SK-N-SH (cell line): ENCODE measurements at regions not wholly inside any gene's neighbourhood (a gene's known extent, or its start where the extent isn't known, plus 50 kb on each side); places are given as distances from the start of the nearest gene placed in this dataset.

Source experiments
- CTCF ChIA-PET: fragments of 300-600, 350-600 bp; formaldehyde crosslinking; extraction: SDS; loops from one replicate; lab custom pipeline; 2021; lab: Yijun Ruan, JAX
- POLR2A ChIA-PET: fragments of 350-600 bp; sonication (Branson Sonifier 250); formaldehyde crosslinking; extraction: SDS; loops from one replicate; lab custom pipeline; 2020; ENCODE audit warnings: antibody characterized with exemption, inconsistent platforms; lab: Yijun Ruan, JAX
- DNase-seq: peaks from one replicate; pipeline ENCODE4 v3.0.0; 2012
- H2AFZ ChIP-seq: fragments of 200-600 bp; sonication (generic); 2 replicates; pipeline ENCODE4 v1.8.1; 2016; ENCODE audit warnings: antibody characterized with exemption, mild to moderate bottlenecking, low read depth
- H3F3A ChIP-seq: fragments of 200-600 bp; sonication (generic); replicated peaks from 2 replicates; pipeline ENCODE3; 2016; ENCODE audit warnings: antibody characterized with exemption, mild to moderate bottlenecking; ENCODE audit not compliant: insufficient read depth
- H3K27ac ChIP-seq, 2 experiments: fragments of 200-500 bp in 1 of 2; fragments of 200-600 bp in 1 of 2; sonication (Bioruptor generic) in 1 of 2; sonication (generic), shearing (Covaris generic) in 1 of 2; 2 replicates each; pipeline versions ENCODE4 v1.5.1 to v1.6.1; 2014 to 2016; ENCODE audit warnings: low read depth in 2 of 2, inconsistent platforms in 1 of 2, low read length in 1 of 2, mild to moderate bottlenecking in 1 of 2, mixed read lengths in 1 of 2
- H3K27me3 ChIP-seq: fragments of 200-600 bp; sonication (generic), shearing (Covaris generic); 2 replicates; pipeline ENCODE4 v1.6.1; 2016; ENCODE audit warnings: mixed run types; ENCODE audit not compliant: insufficient read depth
- H3K36me3 ChIP-seq, 2 experiments: fragments of 200-500 bp in 1 of 2; fragments of 200-600 bp in 1 of 2; sonication (Bioruptor generic) in 1 of 2; sonication (generic) in 1 of 2; replicated peaks in 1 of 2; 2 replicates each; pipeline versions ENCODE3 to v1.5.1; 2014 to 2016; ENCODE audit warnings: low read length in 1 of 2, mild to moderate bottlenecking in 1 of 2; ENCODE audit not compliant: insufficient read depth in 2 of 2, control insufficient read depth in 1 of 2
- H3K4me1 ChIP-seq, 2 experiments: fragments of 200-500 bp in 1 of 2; fragments of 200-600 bp in 1 of 2; sonication (Bioruptor generic) in 1 of 2; sonication (generic), shearing (Covaris generic) in 1 of 2; 2 replicates each; pipeline versions ENCODE4 v1.5.1 to v1.6.1; 2014 to 2016; ENCODE audit warnings: low read depth in 1 of 2, low read length in 1 of 2, mixed run types in 1 of 2; ENCODE audit not compliant: insufficient read depth in 2 of 2, control insufficient read depth in 1 of 2
- H3K4me2 ChIP-seq: fragments of 200-600 bp; sonication (generic), shearing (Covaris generic); 2 replicates; pipeline ENCODE4 v1.6.1; 2017; ENCODE audit warnings: mixed run types
- H3K4me3 ChIP-seq, 2 experiments: fragments of 200-500 bp in 1 of 2; fragments of 200-600 bp in 1 of 2; sonication (Bioruptor generic) in 1 of 2; sonication (generic), shearing (Covaris generic) in 1 of 2; 2 replicates each; pipeline versions ENCODE4 v1.5.1 to v1.8.1; 2014 to 2016; ENCODE audit warnings: low read depth in 2 of 2, inconsistent platforms in 1 of 2, low read length in 1 of 2, mild to moderate bottlenecking in 1 of 2, mixed read lengths in 1 of 2, moderate library complexity in 1 of 2
- H3K79me2 ChIP-seq: fragments of 200-600 bp; sonication (generic); 2 replicates; pipeline ENCODE4 v1.8.1; 2017; ENCODE audit warnings: mild to moderate bottlenecking; ENCODE audit not compliant: insufficient read depth
- H3K9ac ChIP-seq: fragments of 200-600 bp; sonication (generic); 2 replicates; pipeline ENCODE4 v1.6.1; 2017; ENCODE audit warnings: mixed run types
- H3K9me2 ChIP-seq: fragments of 200-600 bp; sonication (generic); 2 replicates; pipeline ENCODE4 v1.6.1; 2017; ENCODE audit warnings: mixed run types
- H3K9me3 ChIP-seq: fragments of 200-600 bp; sonication (generic); 2 replicates; pipeline ENCODE4 v1.6.1; 2017; ENCODE audit warnings: mixed run types, mild to moderate bottlenecking, moderate library complexity
- H4K20me1 ChIP-seq: fragments of 200-600 bp; sonication (generic); 2 replicates; pipeline ENCODE4 v1.6.1; 2017; ENCODE audit warnings: mild to moderate bottlenecking, mixed run types; ENCODE audit not compliant: insufficient read depth
- CTCF ChIP-seq: fragments of 200-600 bp; sonication (generic); IDR thresholded peaks from 2 replicates; pipeline ENCODE4 v1.6.1; 2017; ENCODE audit warnings: antibody characterized with exemption, mild to moderate bottlenecking, moderate library complexity
- ELF1 ChIP-seq: IDR thresholded peaks from 2 replicates; pipeline ENCODE4 v1.4.0; 2012
- FOSL2 ChIP-seq: IDR thresholded peaks from 2 replicates; pipeline ENCODE4 v1.4.0; 2012; ENCODE audit warnings: low read depth, mild to moderate bottlenecking, moderate library complexity, borderline replicate concordance
- FOXJ3 ChIP-seq: sonication (generic); formaldehyde crosslinking; IDR thresholded peaks from 2 replicates; pipeline ENCODE4 v1.5.1; 2020; ENCODE audit warnings: mild to moderate bottlenecking, missing genetic modification reagents
- GABPA ChIP-seq: IDR thresholded peaks from 2 replicates; pipeline ENCODE4 v1.4.0; 2012; ENCODE audit warnings: low read depth, mild to moderate bottlenecking
- GATA2 ChIP-seq: sonication (generic); formaldehyde crosslinking; IDR thresholded peaks from 2 replicates; pipeline ENCODE4 v1.5.0; 2020; ENCODE audit warnings: mild to moderate bottlenecking, missing genetic modification reagents
- IRF3 ChIP-seq: fragments of 150-350 bp; IDR thresholded peaks from 2 replicates; pipeline ENCODE4 v1.6.1; 2016; ENCODE audit warnings: mild to moderate bottlenecking, low read depth, low read length
- JUND ChIP-seq: IDR thresholded peaks from 2 replicates; pipeline ENCODE4 v1.4.0; 2012
- MAX ChIP-seq: IDR thresholded peaks from 2 replicates; pipeline ENCODE4 v1.4.0; 2012; ENCODE audit warnings: low read depth
- MEF2A ChIP-seq: IDR thresholded peaks from 2 replicates; pipeline ENCODE4 v1.4.0; 2012; ENCODE audit warnings: low read depth, borderline replicate concordance
- NFIC ChIP-seq: IDR thresholded peaks from 2 replicates; pipeline ENCODE4 v1.4.0; 2012; ENCODE audit warnings: borderline replicate concordance
- PBX3 ChIP-seq: IDR thresholded peaks from 2 replicates; pipeline ENCODE4; 2012
- POLR2AphosphoS5 ChIP-seq: IDR thresholded peaks from 2 replicates; pipeline ENCODE4 v1.6.1; 2012; ENCODE audit warnings: low read depth, low read length
- RCOR1 ChIP-seq: fragments of 150-350 bp; IDR thresholded peaks from 2 replicates; pipeline ENCODE4 v1.6.1; 2017; ENCODE audit warnings: antibody characterized with exemption, low read length
- SMC3 ChIP-seq: IDR thresholded peaks from 2 replicates; pipeline ENCODE4 v1.6.1; 2012; ENCODE audit warnings: low read depth, low read length, improper control_type of control experiment
- TCF12 ChIP-seq: IDR thresholded peaks from 2 replicates; pipeline ENCODE4 v1.4.0; 2012
- USF1 ChIP-seq: IDR thresholded peaks from 2 replicates; pipeline ENCODE4 v1.4.0; 2012; ENCODE audit warnings: low read depth, borderline replicate concordance
- USF2 ChIP-seq: fragments of 150-350 bp; IDR thresholded peaks from 2 replicates; pipeline ENCODE4 v1.6.1; 2017; ENCODE audit warnings: antibody characterized with exemption, low read length, low read depth, borderline replicate concordance
- YY1 ChIP-seq: IDR thresholded peaks from 2 replicates; pipeline ENCODE4 v1.4.0; 2012; ENCODE audit warnings: low read depth, mild to moderate bottlenecking
- WGBS: methylation state at CpG from one replicate; pipeline ENCODE4 v1.1.6; 2017; ENCODE audit warnings: low lambda C conversion rate; 5-methylcytosine and 5-hydroxymethylcytosine counted together

GRCh38 chr5:145543968-145544367, 291.2 kb downstream of the PRELID2 start:
- ChIA-PET POLR2A (no interaction called here), CTCF (interaction anchor here (0.6 kb wide), 1 partner anchor 307 kb away, joined by 3 read pairs; no protein-coding TSS in a partner anchor)
- no peaks in the 10 kb centered on the region for H3K27me3 ChIP-seq
- no peaks in the 10 kb centered on the region for H3F3A ChIP-seq
- TF ChIP-seq ELF1 (no peak), CTCF (no peak), GATA2 (CRISPR knock-in tag) (no peak), IRF3 (no peak), YY1 (no peak), MAX (no peak), RCOR1 (no peak), POLR2AphosphoS5 (no peak), GABPA (no peak), TCF12 (no peak)
- no peak overlapping the region for H3K9ac ChIP-seq
- no peak overlapping the region for H3K4me2 ChIP-seq
- peaks cover 0 to 4% of the 10 kb centered on the region in 2 experiments; a peak in 1 of 4 replicates for H3K4me1 ChIP-seq
- H2AFZ ChIP-seq, result no peak overlapping the region
- H3K9me3 ChIP-seq, result no peaks in the 10 kb centered on the region
- H3K36me3 ChIP-seq, result no peaks in the 10 kb centered on the region
- H3K4me3 ChIP-seq, result no peak overlapping the region
- H3K9me2 ChIP-seq, result no peaks in the 10 kb centered on the region
- DNase-seq, result no peak
- no peak overlapping the region for H3K27ac ChIP-seq
- H3K79me2 ChIP-seq, result no peaks in the 10 kb centered on the region
- H4K20me1 ChIP-seq, result no peaks in the 10 kb centered on the region
- 89% methylated on average over 3 of the region's 3 CpGs for WGBS

- no peaks in the 10 kb centered on the region for H3F3A ChIP-seq
These were observed 294.8 kb downstream of the PRELID2 start for GRCh38 chr5:145540375-145540774.

More at GRCh38 chr5:145540375-145540774, 294.8 kb downstream of the PRELID2 start:
- Histone ChIP-seq H3K9ac (no peak overlapping the region), H3K36me3 (no peaks in the 10 kb centered on the region), H3K79me2 (no peaks in the 10 kb centered on the region), H4K20me1 (no peaks in the 10 kb centered on the region), H3K9me3 (peaks cover 5% of the 10 kb centered on the region; the same call in 1 of the 2 replicates), H3K27ac (no peak overlapping the region), H2AFZ (no peak overlapping the region; the same call in 1 of the 2 replicates), H3K4me3 (no peak overlapping the region), H3K9me2 (no peaks in the 10 kb centered on the region), H3K4me2 (no peak overlapping the region), H3K4me1 (no peaks in the 10 kb centered on the region), H3K27me3 (no peaks in the 10 kb centered on the region)
- ChIA-PET CTCF (no interaction called here), POLR2A (no interaction called here)
- no peak for DNase-seq
- 60% methylated on average over 1 of the region's 1 CpG for WGBS
- no peak for TF ChIP-seq FOSL2
- TF ChIP-seq USF2, result no peak
- TF ChIP-seq USF1, result no peak
- TF ChIP-seq NFIC, result no peak
- TF ChIP-seq GABPA, result no peak
- no peak for TF ChIP-seq YY1
- no peak for TF ChIP-seq JUND
- TF ChIP-seq FOXJ3 (CRISPR knock-in tag), result no peak
- TF ChIP-seq RCOR1, result no peak
- TF ChIP-seq PBX3, result no peak
- no peak for TF ChIP-seq MEF2A
- no peak for TF ChIP-seq MAX
- TF ChIP-seq SMC3, result no peak
